Activated CD8-positive, alpha-beta T cell treated with anti-CD3 and anti-CD28 coated beads for 36 hours (primary cell): ENCODE measurements at regions not wholly inside any gene's neighbourhood (a gene's known extent, or its start where the extent isn't known, plus 50 kb on each side); places are given as distances from the start of the nearest gene placed in this dataset.

Experiments used
- ATAC-seq: fragments of 200-7000 bp; cut with Tn5 transposase; one replicate; pipeline ENCODE4 v1.10.0; 2021; ENCODE audit warnings: mild to moderate bottlenecking, moderate library complexity
- CTCF ChIA-PET: fragments of 350-600 bp; sonication (Branson Sonifier 250); formaldehyde crosslinking; loops from one replicate; lab custom pipeline; 2021; ENCODE audit warnings: antibody characterized with exemption; lab: Charles Lee
- POLR2A ChIA-PET: fragments of 350-600 bp; sonication (Branson Sonifier 250); formaldehyde crosslinking; loops from one replicate; lab custom pipeline; 2021; ENCODE audit warnings: antibody characterized with exemption; lab: Charles Lee
- DNase-seq: peaks from one replicate; pipeline ENCODE4 v3.0.0-alpha.2; 2020
- H3K27ac Mint-ChIP-seq: one replicate; pipeline ENCODE4 v1.8.0; 2021; ENCODE audit warnings: mild to moderate bottlenecking, mixed read lengths
- H3K27me3 Mint-ChIP-seq: one replicate; pipeline ENCODE4 v1.8.0; 2021; ENCODE audit warnings: mixed read lengths
- H3K36me3 Mint-ChIP-seq: one replicate; pipeline ENCODE4 v1.8.0; 2021; ENCODE audit warnings: low read depth, mixed read lengths
- H3K4me1 Mint-ChIP-seq: one replicate; pipeline ENCODE4 v1.8.0; 2021; ENCODE audit warnings: low read depth, mixed read lengths
- H3K4me3 Mint-ChIP-seq: one replicate; pipeline ENCODE4 v1.8.0; 2021; ENCODE audit warnings: mild to moderate bottlenecking, moderate library complexity, mixed read lengths
- H3K9me3 Mint-ChIP-seq: one replicate; pipeline ENCODE4 v1.8.0; 2021; ENCODE audit warnings: mixed read lengths
- intact Hi-C: fragments of 100-400 bp; cut with micrococcal nuclease; formaldehyde crosslinking; loops from one replicate; pipeline ENCODE4 v1.10.0; 2022
- TF ChIP-seq, protein P1 (sequence below): fragments of 200-600 bp; IDR thresholded peaks from one replicate; pipeline ENCODE4 v1.8.0; 2022; ENCODE audit warnings: antibody characterized with exemption, mild to moderate bottlenecking

DNA sequence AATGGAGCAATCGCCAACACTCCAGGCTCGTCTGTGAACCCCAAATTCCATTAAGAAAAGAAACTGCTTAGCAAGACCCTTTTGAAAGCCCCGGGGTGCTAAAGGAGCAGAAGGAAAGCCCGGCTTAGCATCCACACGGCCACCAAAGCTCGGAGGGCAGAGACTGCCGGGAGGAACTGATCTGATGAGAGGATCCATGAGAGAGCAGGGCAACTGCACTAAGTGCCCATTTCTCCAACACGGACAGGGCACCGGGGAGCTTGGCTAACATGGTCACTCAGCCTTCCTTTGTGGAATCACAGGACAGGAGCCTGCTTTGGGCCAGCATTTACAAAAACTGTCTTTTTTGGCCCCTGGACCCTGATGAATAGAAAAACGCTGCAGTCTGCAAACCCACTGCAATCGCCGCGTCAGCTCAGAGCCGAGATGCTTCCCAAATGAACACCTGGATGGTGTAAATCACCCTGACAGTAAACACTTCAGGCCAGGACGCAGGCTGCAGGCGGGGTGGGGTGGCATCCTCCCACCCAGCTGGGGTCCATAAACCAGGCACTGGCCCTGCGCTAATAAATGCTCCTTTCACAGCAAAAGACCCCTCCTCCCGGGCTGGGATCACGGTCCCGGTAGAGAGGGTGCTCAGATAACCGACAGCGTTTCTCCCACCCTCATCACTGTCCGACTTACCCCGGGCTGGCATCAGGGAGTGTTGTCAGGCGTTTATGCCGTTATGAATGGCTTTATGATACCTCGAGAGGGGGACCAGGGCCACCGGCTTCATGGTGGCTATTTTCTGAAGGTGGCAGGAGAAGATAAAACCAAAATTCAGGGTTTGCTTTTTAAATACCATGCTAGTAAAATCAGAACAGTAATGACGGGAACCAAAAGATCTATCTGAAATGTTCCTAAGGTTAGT, 299.5 kb downstream of the IRF8 start:
- ChIA-PET CTCF (no interaction called here), POLR2A (no interaction called here)
- H3K27ac Mint-ChIP-seq: no peak overlapping the region
- DNase-seq (no peak), ATAC-seq (no peak)
- peaks cover 43% of the 10 kb centered on the region for H3K27me3 Mint-ChIP-seq
- TF ChIP-seq, protein P1, sequence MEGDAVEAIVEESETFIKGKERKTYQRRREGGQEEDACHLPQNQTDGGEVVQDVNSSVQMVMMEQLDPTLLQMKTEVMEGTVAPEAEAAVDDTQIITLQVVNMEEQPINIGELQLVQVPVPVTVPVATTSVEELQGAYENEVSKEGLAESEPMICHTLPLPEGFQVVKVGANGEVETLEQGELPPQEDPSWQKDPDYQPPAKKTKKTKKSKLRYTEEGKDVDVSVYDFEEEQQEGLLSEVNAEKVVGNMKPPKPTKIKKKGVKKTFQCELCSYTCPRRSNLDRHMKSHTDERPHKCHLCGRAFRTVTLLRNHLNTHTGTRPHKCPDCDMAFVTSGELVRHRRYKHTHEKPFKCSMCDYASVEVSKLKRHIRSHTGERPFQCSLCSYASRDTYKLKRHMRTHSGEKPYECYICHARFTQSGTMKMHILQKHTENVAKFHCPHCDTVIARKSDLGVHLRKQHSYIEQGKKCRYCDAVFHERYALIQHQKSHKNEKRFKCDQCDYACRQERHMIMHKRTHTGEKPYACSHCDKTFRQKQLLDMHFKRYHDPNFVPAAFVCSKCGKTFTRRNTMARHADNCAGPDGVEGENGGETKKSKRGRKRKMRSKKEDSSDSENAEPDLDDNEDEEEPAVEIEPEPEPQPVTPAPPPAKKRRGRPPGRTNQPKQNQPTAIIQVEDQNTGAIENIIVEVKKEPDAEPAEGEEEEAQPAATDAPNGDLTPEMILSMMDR: no peak
- H3K36me3 Mint-ChIP-seq: no peaks in the 10 kb centered on the region
- H3K4me1 Mint-ChIP-seq: no peaks in the 10 kb centered on the region
- no peaks in the 10 kb centered on the region for H3K9me3 Mint-ChIP-seq
- intact Hi-C loops: no loop called here
- no peak overlapping the region for H3K4me3 Mint-ChIP-seq

DNA sequence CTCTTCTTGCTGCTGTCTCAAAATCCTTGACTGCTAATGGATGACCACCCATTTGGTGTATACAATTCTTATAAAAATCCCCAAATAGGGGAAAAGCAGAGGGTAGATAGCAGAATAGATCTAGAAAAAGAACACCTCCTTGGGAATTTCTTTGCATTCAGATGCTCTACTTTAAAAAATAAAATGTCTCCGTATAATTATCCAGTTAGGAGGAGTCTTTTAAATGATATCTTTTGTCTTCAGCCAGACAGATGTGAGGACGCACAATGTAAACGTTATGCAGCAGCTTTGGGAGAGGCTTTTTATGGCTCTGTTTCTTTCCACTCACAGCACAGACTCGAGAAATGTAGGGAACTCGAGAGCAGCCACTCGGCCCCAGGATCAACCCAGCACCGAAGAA, 300.2 kb downstream of the IRF8 start:
- ATAC-seq: no peak
- H3K27me3 Mint-ChIP-seq: peaks cover 43% of the 10 kb centered on the region

DNA sequence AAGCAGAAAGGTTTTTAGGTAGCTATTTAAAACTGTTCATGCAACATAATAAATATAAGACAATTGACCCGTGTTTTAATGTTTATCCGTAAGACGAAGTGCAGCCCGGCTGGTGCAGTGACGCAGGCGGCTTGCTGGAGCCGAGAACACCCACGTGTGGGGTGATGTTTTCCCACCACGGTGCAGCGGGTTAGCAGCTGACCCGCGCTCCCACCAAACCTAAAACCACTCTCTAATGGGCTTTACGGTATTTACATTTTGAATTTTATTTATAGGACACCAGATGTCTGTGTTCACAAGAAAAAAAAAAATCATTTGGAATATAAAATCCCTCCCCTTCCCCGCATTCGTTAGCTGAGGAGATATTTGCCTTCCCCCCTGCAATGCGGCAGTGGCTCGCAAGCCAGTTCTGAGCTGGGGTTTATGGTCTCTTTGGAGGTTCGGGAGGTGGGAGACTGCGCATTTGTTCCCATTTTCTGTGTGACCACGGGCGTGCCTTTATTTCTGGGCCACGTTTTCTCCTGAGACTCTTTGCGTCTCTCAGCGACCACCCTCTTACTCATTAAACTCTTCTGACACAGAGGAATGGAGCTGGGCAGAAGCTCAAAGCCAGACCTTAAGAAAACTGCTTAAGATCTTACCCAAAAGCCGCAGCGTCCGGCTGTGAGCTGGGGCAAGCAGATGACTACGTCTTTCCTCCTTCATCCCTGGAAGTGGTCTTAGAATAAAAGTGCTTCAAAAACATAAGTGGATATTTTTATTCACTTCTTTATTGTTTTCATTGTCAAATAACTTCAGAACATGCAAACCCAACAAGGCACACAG, 301.1 kb downstream of the IRF8 start:
- CTCF ChIA-PET: no interaction called here
- Mint-ChIP-seq H3K27ac (no peak overlapping the region), H3K36me3 (no peaks in the 10 kb centered on the region), H3K9me3 (no peaks in the 10 kb centered on the region), H3K4me1 (no peaks in the 10 kb centered on the region), H3K4me3 (no peak overlapping the region), H3K27me3 (peaks cover 41% of the 10 kb centered on the region)
- TF ChIP-seq, protein P1: no peak
- intact Hi-C loops: no loop called here
- no peak for ATAC-seq
- POLR2A ChIA-PET: no interaction called here
- no peak for DNase-seq

More for the DNA sequence above, 300.2 kb downstream of the IRF8 start:
- no peak overlapping the region for H3K27ac Mint-ChIP-seq
- CTCF ChIA-PET: no interaction called here
- DNase-seq: no peak
- H3K36me3 Mint-ChIP-seq: no peaks in the 10 kb centered on the region
- intact Hi-C loops: no loop called here
- no peak overlapping the region for H3K4me3 Mint-ChIP-seq
- H3K9me3 Mint-ChIP-seq: no peaks in the 10 kb centered on the region
- no peaks in the 10 kb centered on the region for H3K4me1 Mint-ChIP-seq
- TF ChIP-seq, protein P1: no peak
- POLR2A ChIA-PET: no interaction called here

DNA sequence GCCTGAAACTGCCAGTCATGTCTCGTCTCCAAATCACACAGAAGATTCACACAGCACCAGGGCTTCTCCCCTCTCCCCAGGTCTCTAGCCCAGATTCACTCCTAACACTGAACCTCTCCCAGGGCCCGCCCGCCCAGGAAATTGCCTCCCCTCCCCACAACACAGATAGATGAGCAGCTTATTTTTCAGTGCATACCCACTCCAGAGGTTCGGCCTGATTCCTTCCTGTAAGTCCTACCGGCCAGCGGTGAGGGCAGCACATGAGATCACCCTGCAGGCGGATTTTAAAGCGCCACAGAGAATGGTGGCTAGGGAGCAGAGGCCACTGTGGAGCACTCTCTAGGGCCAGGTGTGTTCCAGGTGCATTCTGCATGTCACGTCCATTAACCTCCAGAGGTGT, 301.8 kb downstream of the IRF8 start:
- no peak overlapping the region for H3K4me3 Mint-ChIP-seq
- H3K9me3 Mint-ChIP-seq: no peaks in the 10 kb centered on the region
- ChIA-PET CTCF (no interaction called here), POLR2A (no interaction called here)
- no peaks in the 10 kb centered on the region for H3K4me1 Mint-ChIP-seq
- intact Hi-C loops: no loop called here
- no peaks in the 10 kb centered on the region for H3K36me3 Mint-ChIP-seq
- TF ChIP-seq, protein P1: no peak
- ATAC-seq (no peak), DNase-seq (no peak)
- H3K27me3 Mint-ChIP-seq: peaks cover 39% of the 10 kb centered on the region
- no peak overlapping the region for H3K27ac Mint-ChIP-seq

DNA sequence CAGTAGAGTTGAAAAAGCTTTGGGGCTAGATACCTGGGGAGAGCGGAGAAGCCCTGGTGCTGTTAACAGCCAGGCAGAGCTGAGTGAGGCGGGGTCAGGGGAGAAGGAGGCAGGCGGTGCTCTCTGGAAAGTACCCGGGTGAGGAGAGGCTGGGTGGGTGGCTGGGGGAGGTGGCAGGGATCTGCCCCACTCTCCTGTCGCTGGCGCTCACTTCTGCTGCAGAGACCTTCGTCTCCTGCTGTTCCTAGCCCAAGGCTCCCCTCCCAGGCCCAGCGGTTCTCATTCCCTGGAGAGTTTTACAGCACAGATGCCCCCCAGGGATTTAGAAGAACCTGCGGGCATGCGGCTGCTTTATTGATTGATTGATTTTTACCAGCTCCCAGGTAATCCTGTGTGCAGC, 302.8 kb downstream of the IRF8 start:
- TF ChIP-seq, protein P1: no peak
- intact Hi-C loops: no loop called here
- DNase-seq: no peak
- Mint-ChIP-seq H3K27ac (no peak overlapping the region), H3K36me3 (no peaks in the 10 kb centered on the region), H3K27me3 (peaks cover 34% of the 10 kb centered on the region), H3K9me3 (no peaks in the 10 kb centered on the region), H3K4me1 (no peaks in the 10 kb centered on the region), H3K4me3 (no peak overlapping the region)
- ATAC-seq: no peak
- CTCF ChIA-PET: no interaction called here
- POLR2A ChIA-PET: no interaction called here
